Keratinocyte (primary cell): ENCODE measurements at regions not wholly inside any gene's neighbourhood (a gene's known extent, or its start where the extent isn't known, plus 50 kb on each side); places are given as distances from the start of the nearest gene placed in this dataset.

Experiments used
- DNase-seq: peaks from one replicate; pipeline ENCODE4 v3.0.0-alpha.2; 2011; ENCODE audit warnings: low read depth, missing footprints, low spot score
- FAIRE-seq: peaks from 2 replicates; lab custom pipeline; 2011; peaks lifted over from hg19 to GRCh38; lab: Jason Lieb, UNC
- H2AFZ ChIP-seq: 2 replicates; pipeline ENCODE4 v1.6.0; 2012; ENCODE audit warnings: low read length, control low read depth, inconsistent platforms; ENCODE audit not compliant: control insufficient read depth
- H3K27ac ChIP-seq: 2 replicates; pipeline ENCODE4 v1.5.1; 2011; ENCODE audit warnings: low read length; ENCODE audit not compliant: control insufficient read depth, insufficient read depth
- H3K27me3 ChIP-seq: 3 replicates; pipeline ENCODE4 v1.6.0; 2011; ENCODE audit warnings: low read length; ENCODE audit not compliant: control insufficient read depth, insufficient read depth; ENCODE audit errors: extremely low read depth
- H3K36me3 ChIP-seq, 2 experiments: 2 replicates in 1 of 2; 3 replicates in 1 of 2; pipeline ENCODE4 v1.5.1; 2011; ENCODE audit warnings: low read length in 2 of 2, mild to moderate bottlenecking in 1 of 2; ENCODE audit not compliant: control insufficient read depth in 2 of 2, insufficient read depth in 2 of 2; ENCODE audit errors: extremely low read depth in 1 of 2
- H3K4me1 ChIP-seq: 3 replicates; pipeline ENCODE4 v1.5.1; 2011; ENCODE audit warnings: low read length; ENCODE audit not compliant: control insufficient read depth, insufficient read depth; ENCODE audit errors: extremely low read depth
- H3K4me2 ChIP-seq: 3 replicates; pipeline ENCODE4 v1.6.0; 2011; ENCODE audit warnings: low read depth, low read length; ENCODE audit not compliant: control insufficient read depth, insufficient read depth; ENCODE audit errors: extremely low read depth
- H3K4me3 ChIP-seq, 3 experiments: fragments of 200-600 bp in 1 of 3; sonication (generic) in 1 of 3; 2 replicates in 2 of 3; 3 replicates in 1 of 3; pipeline ENCODE4 v1.5.1; 2011 to 2016; ENCODE audit warnings: low read length in 3 of 3, mild to moderate bottlenecking in 3 of 3, control low read depth in 2 of 3, inconsistent platforms in 1 of 3, low read depth in 1 of 3, mixed read lengths in 1 of 3, mixed run types in 1 of 3, moderate library complexity in 1 of 3; ENCODE audit not compliant: control insufficient read depth in 2 of 3, insufficient read depth in 2 of 3; ENCODE audit errors: extremely low read depth in 1 of 3
- H3K79me2 ChIP-seq: 2 replicates; pipeline ENCODE4 v1.6.0; 2012; ENCODE audit warnings: low read length; ENCODE audit not compliant: control insufficient read depth, insufficient read depth
- H3K9ac ChIP-seq: 3 replicates; pipeline ENCODE4 v1.6.0; 2011; ENCODE audit warnings: low read length; ENCODE audit not compliant: control insufficient read depth, insufficient read depth; ENCODE audit errors: extremely low read depth
- H3K9me1 ChIP-seq: 3 replicates; pipeline ENCODE4 v1.6.0; 2011; ENCODE audit warnings: low read length; ENCODE audit not compliant: control insufficient read depth, insufficient read depth; ENCODE audit errors: extremely low read depth
- H3K9me3 ChIP-seq: 2 replicates; pipeline ENCODE4 v1.5.1; 2012; ENCODE audit warnings: low read depth, low read length; ENCODE audit not compliant: control insufficient read depth
- H4K20me1 ChIP-seq: 3 replicates; pipeline ENCODE4 v1.6.0; 2011; ENCODE audit warnings: low read length; ENCODE audit not compliant: control insufficient read depth, insufficient read depth; ENCODE audit errors: extremely low read depth
- EZH2 ChIP-seq: IDR thresholded peaks from one replicate; pipeline ENCODE4 v1.6.1; 2012; ENCODE audit warnings: inconsistent platforms, mild to moderate bottlenecking, low read length, moderate library complexity
- dilution Hi-C: fragments of 300-500 bp; cut with MboI; formaldehyde crosslinking; loops from one replicate; pipeline ENCODE4 v1.7.0; 2020; ENCODE audit warnings: low sequenced_read_pairs; ENCODE audit not compliant: extremely low pct_ligation_motif_present
- TF ChIP-seq, protein P1 (sequence below), 3 experiments: IDR thresholded peaks in 1 of 3; conservative IDR thresholded peaks in 1 of 3; optimal IDR thresholded peaks in 1 of 3; 2 replicates in 2 of 3; 3 replicates in 1 of 3; pipeline versions ENCODE3 to v1.5.1; 2011; ENCODE audit warnings: low read length in 3 of 3, mild to moderate bottlenecking in 3 of 3, moderate library complexity in 2 of 3, control low read depth in 1 of 3, inconsistent platforms in 1 of 3; ENCODE audit not compliant: insufficient read depth in 2 of 3; ENCODE audit errors: extremely low read depth in 1 of 3

DNA sequence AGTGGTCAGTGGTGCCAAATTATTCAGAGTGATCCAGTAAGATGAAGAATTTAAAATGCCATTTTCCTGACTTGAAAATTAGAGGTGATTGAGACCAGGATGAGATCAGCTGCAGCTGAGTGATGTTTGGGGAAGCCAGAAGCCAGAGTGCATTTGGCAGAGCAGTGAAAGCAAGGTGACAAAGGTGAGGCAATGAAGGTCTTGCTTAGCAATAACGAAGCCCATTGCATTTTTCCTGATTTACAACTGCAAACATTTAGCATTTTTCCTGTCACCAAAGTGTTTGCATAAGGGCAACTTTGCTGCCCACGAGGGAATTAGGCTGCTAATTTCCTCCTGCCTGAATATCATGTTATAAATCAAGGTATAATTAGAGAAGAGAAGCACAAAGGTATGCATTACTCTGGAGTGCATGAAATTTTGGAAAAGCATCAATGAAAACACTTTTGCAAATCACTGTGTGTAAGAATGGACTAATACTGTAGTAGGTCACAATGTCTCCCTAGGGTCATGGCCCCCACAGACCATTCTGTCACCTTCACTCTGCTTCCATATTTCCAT lies 188.2 kb upstream of the LYPLAL1 start:
- Histone ChIP-seq H3K4me3 (no peak overlapping the region), H3K79me2 (no peaks in the 10 kb centered on the region), H3K36me3 (no peaks in the 10 kb centered on the region), H3K9ac (no peak overlapping the region), H3K4me2 (no peak overlapping the region), H4K20me1 (no peaks in the 10 kb centered on the region), H2AFZ (no peak overlapping the region), H3K27ac (no peak overlapping the region), H3K9me1 (no peaks in the 10 kb centered on the region), H3K9me3 (no peaks in the 10 kb centered on the region), H3K27me3 (no peaks in the 10 kb centered on the region), H3K4me1 (no peaks in the 10 kb centered on the region)
- no peak for TF ChIP-seq EZH2
- dilution Hi-C loops: no loop called here
- FAIRE-seq: no peak
- no peak for DNase-seq

DNA sequence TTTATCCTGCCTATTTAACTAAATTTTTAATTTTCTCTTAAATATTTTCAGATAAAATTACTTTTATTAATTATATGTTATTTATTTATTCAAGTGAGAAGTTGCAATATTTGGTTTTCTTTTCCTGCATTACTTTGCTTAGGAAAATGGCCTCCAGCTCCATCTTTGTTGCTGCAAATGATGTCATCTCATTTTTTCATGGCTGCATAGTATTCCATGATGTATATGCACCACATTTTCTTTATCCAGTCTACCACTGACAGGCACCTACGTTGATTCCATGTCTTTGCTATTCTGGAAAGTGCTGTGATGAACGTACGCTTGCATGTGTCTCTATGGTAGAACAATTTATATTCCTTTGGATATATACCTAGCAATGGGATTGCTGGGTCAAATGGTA lies 186.9 kb upstream of the LYPLAL1 start:
- Histone ChIP-seq H3K9ac (no peak overlapping the region), H3K9me3 (no peaks in the 10 kb centered on the region), H3K36me3 (no peaks in the 10 kb centered on the region), H2AFZ (no peak overlapping the region), H3K4me2 (no peak overlapping the region), H3K27ac (no peak overlapping the region), H3K4me3 (no peak overlapping the region), H3K27me3 (no peaks in the 10 kb centered on the region), H3K9me1 (no peaks in the 10 kb centered on the region), H3K79me2 (no peaks in the 10 kb centered on the region), H3K4me1 (no peaks in the 10 kb centered on the region), H4K20me1 (no peaks in the 10 kb centered on the region)
- FAIRE-seq (no peak), DNase-seq (no peak)
- dilution Hi-C loops: no loop called here
- TF ChIP-seq EZH2: no peak
- TF ChIP-seq, protein P1, sequence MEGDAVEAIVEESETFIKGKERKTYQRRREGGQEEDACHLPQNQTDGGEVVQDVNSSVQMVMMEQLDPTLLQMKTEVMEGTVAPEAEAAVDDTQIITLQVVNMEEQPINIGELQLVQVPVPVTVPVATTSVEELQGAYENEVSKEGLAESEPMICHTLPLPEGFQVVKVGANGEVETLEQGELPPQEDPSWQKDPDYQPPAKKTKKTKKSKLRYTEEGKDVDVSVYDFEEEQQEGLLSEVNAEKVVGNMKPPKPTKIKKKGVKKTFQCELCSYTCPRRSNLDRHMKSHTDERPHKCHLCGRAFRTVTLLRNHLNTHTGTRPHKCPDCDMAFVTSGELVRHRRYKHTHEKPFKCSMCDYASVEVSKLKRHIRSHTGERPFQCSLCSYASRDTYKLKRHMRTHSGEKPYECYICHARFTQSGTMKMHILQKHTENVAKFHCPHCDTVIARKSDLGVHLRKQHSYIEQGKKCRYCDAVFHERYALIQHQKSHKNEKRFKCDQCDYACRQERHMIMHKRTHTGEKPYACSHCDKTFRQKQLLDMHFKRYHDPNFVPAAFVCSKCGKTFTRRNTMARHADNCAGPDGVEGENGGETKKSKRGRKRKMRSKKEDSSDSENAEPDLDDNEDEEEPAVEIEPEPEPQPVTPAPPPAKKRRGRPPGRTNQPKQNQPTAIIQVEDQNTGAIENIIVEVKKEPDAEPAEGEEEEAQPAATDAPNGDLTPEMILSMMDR (optimal IDR thresholded peaks at IDR 0.05 in 1 of 3, IDR thresholded peaks at IDR 0.05 in 1 of 3, conservative IDR thresholded peaks at IDR 0.05 in 1 of 3; ENCODE audit: extremely low read depth in 1 of 3, insufficient read depth in 2 of 3, low read length in 3 of 3): no peak

DNA sequence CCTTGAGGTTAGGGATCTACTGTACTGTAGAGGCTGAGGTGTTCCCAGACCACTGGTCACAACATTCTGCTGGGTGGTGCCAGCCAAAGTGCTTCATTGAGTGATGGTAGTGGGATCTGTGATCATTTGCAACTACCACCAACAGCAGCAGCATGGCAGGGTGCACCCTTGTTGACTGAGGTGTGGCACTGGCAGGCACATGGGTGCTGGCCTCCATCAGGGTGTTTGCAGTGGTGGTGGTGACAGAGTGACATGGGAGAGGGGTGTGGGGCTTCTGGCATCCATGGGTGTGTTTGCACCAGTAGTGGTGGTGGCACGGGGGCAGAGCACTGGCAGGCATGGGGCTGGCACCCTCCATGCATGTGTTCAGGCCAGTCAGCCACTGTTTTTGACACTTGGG lies 183.7 kb upstream of the LYPLAL1 start:
- H3K4me1 ChIP-seq: no peaks in the 10 kb centered on the region
- TF ChIP-seq EZH2: no peak
- TF ChIP-seq, protein P1 (optimal IDR thresholded peaks at IDR 0.05 in 1 of 3, IDR thresholded peaks at IDR 0.05 in 1 of 3, conservative IDR thresholded peaks at IDR 0.05 in 1 of 3; ENCODE audit: extremely low read depth in 1 of 3, insufficient read depth in 2 of 3, low read length in 3 of 3): no peak
- no peaks in the 10 kb centered on the region for H3K9me3 ChIP-seq
- no peaks in the 10 kb centered on the region for H3K9me1 ChIP-seq
- no peak overlapping the region for H3K4me3 ChIP-seq
- no peaks in the 10 kb centered on the region for H4K20me1 ChIP-seq
- no peaks in the 10 kb centered on the region for H3K27me3 ChIP-seq
- H3K9ac ChIP-seq: no peak overlapping the region
- H3K36me3 ChIP-seq: no peaks in the 10 kb centered on the region
- H3K79me2 ChIP-seq: no peaks in the 10 kb centered on the region
- no peak overlapping the region for H3K27ac ChIP-seq
- dilution Hi-C loops: no loop called here
- no peak overlapping the region for H3K4me2 ChIP-seq
- DNase-seq (no peak), FAIRE-seq (no peak)
- H2AFZ ChIP-seq: no peak overlapping the region
